NCI-H510A (cell line): ENCODE measurements at regions not wholly inside any gene's neighbourhood (a gene's known extent, or its start where the extent isn't known, plus 50 kb on each side); places are given as distances from the start of the nearest gene placed in this dataset.
"Not testable (repeated sequence)": the region's sequence is repeated elsewhere in the genome, so short reads cannot be mapped to it uniquely, and the experiment has no call there.

Experiments used
- DNase-seq: peaks from one replicate; lab custom pipeline; 2025; lab: John Stamatoyannopoulos, UW

DNA sequence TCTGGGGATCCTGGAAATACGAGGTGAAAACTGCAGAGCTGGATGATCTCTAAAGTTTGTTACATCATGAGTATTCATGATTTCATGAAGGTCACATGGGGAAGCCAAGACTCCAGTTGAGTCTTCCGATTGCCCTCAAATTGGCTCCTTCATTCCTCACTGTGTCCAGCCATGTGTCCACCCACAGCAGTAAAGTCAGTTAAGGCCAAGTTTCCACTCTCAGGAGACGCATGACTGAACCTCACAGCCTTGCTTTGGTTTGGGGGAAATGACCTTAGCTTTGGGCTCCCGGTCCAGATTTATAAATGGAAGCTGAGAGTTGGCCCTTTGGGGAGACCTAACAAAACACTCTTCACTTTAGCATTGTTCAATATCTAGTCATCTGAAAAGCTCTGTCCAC is 289.7 kb upstream of the MCTP2 start:
- no peak for DNase-seq

DNA sequence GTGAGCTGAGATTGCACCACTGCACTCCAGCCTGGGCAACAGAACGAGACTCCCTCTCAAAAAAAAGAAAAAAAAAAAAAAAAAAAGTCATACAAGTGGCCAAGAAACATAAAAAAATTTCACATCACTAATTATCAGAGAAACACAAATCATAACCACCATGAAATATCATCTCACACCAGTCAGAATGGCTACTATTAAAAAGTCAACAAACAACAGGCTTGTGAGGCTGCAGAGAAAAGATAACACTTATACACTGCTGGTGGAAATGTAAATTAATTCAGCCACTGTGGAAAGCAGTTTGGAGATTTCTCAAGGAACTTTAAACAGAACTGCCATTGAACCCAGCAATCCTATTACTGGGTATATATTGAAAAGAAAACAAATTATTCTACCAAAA is 291.1 kb upstream of the MCTP2 start:
- DNase-seq: no peak

DNA sequence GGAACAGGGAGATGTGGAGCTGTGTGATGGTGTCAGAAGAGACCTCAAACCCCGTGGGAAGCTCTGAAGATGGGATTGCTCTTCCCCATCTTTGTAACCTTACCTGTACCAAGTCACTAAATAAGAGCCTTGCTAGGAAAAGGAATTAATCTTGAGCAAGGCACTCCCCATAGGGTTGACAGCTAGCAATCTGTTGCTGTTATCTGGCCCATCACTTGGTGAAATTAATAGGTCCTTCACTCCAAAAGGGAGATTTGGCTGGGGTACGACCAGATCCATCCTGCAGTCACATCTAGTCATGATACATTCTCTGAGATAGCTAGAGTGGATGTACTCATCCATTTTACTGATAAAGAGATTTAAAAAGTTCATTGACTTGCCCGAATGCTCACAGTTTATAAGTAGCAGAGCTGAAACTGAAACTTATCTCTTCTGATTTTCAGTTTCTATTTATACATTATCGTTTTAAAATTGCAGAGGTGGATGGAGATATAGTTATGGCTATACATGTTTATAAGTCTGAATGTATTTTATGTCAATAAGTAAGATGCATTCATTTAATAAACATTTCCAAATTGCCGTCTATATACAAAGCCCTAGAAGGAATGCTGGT is 299.1 kb upstream of the MCTP2 start:
- DNase-seq: no peak

DNA sequence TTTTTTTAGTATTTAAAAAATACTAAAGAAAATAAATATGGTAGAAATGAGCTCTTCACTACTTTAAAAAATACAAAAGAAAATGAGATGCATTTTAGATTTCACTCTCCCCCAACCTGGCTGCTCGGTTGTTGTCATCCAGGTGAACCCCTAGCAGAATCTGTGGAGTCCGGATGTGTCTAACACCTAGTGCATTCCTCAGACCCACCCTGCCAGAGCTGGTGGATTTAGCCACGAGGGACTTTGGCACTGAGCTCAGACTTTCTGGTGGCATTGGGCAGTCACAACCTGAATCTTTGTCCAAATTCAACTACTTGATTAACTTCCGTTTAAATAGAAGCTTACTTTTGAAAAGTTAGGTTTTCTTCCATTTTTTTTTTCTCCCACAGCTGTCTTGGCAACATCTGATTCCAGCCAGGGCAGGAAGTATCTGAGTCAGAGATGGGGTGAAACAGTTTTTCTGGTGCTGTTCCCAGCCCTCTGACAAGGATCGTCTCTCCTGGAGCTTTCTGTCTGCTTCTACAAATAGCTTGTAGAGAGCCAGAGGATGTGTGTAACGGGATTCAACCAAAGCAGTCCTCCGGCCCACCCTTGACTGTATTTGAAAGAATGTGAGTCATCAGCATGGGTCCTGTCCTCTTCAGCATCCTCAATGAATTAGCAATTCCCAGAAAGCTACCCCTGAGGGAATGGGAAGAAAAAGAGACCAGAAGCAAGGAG is 301.8 kb upstream of the MCTP2 start:
- DNase-seq: no peak

DNA sequence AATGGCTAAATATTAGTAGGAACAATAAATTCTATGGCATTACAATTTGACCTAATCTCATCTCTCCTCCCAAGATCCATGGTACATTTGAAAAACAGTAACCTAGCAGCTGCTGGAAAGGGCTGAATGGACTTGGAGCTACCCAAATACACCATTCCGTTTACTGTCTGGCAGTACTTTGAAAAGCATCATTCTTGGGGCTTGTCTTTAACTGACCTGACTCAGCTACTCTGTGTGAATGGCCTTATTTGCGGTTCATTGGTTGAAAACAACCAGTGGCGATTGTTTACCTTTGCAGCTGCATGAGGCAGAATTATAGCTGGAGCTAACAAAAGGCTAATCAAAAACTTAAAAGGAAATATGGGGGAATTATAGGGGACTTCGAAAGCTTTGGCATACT is 311.2 kb upstream of the MCTP2 start:
- DNase-seq: no peak

DNA sequence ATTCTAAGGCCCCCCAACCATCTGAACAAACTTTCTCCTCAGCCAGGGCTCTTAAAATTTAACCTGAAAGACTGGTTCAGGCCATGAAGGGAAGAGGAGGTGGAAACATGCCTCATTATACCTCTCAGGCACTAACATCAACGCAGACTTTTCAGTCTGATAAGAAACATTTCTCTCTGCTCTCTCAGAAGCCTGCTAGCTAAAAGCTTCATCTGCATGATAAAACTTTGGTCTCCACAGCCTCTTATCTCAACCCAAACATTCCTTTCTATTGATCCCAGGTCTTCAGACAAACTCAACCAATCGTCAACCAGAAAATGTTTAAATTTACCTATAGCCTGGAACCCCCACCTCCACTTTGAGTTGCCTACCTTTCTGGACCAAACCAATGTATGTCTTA is 312.6 kb upstream of the MCTP2 start:
- not testable (repeated sequence) for DNase-seq

DNA sequence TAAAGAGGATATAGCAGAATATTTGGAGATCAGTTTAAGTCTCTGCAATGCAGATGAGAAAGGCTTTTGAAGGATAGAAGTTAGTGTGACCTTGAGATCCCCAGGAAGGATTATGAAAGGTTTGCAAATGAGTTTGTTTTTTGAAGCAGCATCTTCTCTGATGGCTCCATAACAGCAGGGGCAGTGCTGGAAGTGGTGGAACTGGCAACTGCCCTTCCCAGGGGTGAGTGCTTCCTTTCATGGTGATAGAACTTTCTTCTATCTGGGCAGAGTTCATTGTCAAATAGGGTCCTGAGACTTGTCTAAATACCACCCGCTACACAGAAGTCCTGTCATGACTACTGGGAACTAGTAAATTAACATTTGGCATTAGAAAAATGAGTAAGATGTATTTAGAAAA is 314.2 kb upstream of the MCTP2 start:
- no peak for DNase-seq

DNA sequence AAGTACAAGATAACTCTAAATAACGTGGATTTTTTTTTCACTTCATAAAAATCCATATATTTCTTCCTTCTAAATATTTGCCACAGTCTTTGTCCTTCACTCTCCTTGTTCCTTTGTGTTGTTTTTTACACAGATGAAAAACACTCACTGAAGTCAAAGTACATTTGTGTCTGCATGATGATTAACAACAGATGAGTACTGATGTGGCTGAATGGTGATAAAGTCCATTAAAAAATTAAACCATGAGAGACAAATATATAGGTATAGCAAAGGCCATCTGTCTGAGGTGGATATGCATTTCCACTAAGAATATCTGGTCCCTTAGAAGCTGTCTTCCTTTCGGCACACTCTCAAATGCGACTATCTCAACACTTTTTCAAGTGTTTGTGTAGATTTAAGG is 317.5 kb upstream of the MCTP2 start:
- DNase-seq: no peak

DNA sequence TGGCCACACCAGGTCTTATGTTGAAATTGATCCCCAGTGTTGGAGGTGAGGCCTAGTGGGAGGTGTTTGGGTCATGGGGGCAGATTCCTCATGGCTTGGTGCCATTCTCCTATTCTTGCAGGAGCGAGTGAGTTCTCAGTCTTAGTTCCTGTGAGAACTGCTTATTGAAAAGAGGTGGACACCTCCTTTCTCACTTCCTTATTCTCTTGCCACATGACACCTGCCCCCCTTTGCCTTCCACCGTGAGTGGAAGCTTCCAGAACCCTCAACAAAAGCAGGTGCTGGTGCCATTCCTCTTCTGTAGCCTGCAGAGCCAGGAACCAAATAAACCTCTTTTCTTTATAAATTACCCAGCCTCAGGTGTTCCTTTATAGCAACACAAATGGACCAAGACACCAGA is 318.1 kb upstream of the MCTP2 start:
- no peak for DNase-seq

DNA sequence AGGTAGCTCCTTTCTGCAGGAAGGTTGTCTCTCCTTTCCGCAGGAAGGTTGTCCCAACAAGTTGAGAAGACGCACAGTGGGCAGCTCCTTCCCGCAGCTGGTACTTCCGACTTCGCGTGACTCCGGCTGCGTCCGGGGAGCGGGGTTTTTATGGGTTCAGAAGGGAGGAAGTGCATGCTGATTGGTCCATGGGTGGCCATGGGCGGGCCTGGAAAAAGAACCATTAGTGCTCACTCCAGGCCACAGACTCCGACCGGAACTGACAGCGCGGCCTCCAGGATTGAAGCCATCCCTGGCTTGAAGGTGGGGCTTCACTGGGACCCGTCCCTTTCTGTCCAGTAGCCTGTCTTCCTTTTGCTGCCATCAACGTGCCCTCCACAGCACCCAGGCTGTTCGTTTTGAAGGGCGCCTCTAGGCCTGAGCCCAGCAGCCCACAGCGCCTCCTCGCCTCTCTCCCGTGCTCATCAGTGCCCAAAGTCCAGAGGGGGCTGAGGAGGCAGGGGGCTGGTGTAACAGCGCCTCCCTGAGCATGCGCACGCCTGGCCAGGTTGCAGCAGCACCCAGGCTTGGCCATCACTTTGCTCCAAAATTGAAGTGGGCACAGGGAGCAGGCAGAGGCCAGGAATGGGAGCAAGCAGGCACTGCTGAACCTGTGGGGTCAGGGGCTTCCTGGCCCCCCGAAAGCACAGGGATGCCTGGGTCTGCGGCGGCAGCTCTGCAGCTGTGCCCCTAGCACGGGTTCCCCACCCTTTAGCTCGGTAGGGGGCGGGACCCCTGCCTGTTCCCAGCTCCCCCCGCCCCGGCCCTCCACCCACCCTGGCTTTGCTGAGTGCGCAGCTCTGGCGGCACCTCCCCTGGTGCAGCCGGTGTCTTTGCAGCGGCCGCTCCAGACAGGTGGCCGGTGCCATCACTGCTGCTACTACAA is 330.6 kb upstream of the MCTP2 start:
- no peak for DNase-seq

DNA sequence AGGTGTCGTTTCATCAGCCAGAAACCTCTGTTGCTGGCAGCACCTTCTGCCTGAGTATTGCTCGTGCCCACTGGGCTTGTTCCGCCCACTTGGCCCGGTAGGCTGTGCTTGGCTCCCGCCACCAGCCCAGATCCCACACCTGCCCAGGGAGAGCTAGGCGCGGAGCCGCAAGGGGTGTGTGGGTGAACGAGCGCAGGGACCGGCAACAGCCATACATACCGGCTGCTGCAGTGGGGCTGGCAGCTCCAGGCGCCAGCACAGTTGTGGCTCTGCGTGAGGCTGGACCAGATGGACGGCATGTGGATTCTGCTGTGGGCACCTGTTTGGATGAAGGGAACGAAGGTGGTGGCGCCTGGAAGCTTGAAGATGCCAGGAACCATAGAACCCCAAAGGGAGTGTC is 331.5 kb upstream of the MCTP2 start:
- no peak for DNase-seq

DNA sequence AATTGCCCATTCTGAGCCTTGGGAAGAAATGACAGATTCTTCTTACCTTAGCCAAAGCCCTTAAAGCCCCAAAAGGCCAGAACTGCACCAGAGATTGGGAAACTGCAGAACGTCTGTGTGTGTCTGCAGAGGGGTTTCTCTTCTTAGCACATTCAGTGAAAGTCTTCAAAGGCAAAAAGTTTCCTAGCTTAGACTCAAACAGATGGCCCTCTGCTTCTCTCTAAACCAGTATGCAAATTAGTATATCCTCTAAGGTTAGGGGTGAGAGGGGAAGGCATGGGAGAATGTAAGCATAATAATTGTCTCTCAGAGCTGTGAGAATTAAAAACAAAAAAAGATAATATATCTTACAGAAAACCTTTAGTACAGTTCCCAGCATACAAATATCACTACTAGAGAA is 334.0 kb upstream of the MCTP2 start:
- no peak for DNase-seq

DNA sequence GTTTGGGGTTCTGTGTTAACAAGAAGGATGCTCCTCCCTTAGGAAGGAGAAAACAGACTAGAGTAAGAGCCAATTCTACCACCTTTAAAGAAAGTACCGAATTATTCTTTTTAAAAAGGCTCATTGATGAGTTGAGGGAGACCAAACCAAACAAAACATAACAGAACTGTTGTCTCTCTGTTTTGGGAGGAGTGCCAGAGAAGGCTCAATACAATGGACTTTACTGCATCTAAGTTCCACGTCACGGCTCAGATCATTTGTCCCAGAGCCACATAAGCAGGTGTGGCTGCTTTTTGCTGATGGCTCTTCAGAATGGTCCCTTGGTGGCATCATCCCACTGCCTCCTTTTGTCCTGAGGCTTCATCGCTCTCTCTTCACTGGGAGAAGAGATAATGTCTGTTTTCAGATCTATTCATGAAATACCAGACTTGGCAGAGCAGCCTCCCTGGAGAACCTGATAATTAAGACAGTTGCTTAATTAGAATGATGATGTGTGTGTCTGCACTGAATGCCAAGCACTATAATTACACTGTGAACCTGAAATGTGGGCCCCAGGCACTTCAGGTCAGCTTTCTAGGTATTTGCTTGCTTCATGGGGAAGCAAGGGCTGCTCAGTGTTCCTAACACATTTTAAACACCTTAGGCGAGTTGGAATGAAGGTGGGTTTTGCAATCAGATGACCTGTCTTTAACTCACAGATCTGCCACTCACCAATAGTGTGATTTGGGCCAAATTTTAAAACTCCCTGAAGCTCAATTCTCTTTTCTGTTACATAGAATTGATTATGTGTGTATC is 335.2 kb upstream of the MCTP2 start:
- DNase-seq: no peak

DNA sequence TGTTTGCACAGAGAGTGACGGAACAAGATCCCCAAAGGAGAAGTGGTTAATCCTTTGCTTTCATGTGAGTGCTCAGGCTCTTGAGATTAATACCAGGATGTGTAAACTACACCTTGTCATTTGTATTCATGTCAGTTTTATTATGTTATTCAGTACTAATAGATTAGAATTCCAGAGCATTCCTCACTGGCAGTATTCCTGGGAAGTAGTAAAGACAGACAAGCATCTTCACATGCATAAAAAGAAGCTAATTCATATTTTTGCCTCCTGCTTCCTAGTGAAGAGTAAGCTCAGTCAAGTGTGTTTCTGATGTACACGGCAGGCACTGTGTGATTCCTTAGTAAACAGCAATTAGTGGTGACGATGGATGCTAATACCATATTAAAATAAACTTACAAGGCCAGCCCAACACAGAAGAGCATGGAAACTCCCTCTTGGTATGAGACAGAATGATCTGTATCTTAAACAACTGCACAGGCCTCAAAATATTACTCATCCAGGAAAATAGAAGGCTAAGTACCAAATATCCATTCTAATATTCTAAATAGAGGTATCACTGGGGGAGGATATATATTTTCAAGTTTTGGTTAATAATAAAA is 336.8 kb upstream of the MCTP2 start:
- peak; percentile 1 for DNase-seq

DNA sequence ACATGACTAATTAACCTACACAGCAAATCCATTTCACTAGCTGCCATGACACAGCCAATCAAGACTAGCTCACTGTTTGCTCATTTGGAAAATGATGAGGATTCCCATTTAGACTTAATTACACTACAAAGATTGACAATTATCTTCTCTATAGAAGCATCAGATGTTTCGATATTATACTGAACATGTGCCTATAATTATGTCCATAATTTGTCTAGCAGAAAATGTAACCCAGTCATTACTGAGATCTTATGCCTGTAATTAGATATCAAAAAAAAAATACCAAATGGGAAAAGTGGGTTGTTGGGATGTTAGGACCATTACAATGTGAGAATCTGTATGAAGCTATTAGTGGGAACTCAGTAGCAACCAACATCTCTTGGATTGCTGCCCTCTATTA is 344.2 kb upstream of the MCTP2 start:
- no peak for DNase-seq

DNA sequence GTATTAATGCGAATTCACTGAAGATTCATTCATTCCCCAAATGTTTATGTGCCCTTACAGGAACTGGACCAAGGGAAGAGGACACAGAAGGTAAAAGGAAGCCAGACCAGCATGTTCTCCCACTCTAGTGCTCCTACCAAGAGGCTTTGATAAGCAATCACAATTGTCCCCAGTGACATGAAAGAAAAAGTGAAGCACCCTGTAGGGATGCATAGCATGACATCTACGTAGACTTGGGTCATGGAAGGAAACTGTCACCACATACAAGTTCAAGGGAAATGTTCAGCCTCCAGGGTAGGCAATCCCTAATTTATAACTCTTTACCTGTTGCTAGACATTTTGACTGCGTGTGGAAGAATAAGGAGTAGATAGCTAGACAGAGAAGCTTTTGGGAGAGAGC is 348.6 kb upstream of the MCTP2 start:
- no peak for DNase-seq

DNA sequence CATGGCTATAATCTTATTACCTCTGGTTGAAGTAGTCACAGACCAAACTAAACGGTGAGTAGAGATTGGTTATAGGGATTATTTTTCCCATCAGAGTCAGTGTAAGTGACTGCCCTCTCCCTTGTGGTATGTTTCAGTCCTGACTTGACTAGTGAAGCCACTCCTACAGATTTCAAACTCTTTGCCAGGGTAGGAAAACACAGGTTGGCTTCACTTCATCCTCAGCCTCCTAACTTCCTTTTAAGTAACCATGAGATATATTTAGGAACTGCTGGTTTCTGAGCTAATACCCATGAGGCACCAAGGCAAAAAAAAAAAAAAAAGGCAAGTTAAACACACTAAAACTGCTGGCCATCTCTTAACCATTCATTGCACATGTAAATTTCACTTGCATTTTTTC is 349.2 kb upstream of the MCTP2 start:
- DNase-seq: no peak

DNA sequence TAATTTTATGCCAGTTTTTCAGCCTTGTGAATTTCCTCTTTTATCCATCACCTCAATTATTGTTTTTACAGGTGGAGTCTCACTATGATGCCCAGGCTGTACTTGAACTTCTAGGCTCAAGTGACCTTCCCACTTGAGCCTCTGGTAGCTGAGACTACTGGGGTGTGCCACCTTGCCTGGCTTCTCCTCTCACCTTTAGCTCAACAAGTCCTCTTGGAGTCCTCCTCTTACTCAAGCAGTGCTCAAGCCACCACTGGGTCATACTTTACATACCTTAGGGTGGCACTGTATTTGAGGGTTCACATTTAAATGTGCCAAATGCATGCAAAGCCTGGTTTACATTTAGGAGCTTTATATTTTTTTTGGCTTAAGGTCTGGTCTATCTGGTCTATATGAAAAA is 350.1 kb upstream of the MCTP2 start:
- no peak for DNase-seq

DNA sequence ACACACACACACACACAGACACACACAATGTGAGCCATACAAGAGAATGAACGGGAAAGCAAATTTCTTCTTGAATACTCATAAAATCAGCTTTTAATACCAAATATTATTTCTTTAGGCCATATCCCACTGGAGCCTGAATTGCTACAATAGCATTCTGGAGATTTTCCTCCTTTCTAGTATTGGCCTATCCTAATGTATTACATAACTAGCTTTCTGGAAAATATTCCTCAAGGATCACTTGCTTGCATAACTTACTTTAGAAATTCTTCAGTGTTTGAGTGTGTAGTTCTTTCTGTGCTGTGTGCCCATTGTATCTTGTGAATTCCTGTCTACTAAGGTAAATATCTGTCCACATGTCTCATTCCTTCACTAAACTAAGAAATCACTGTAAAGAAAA is 351.0 kb upstream of the MCTP2 start:
- no peak for DNase-seq

DNA sequence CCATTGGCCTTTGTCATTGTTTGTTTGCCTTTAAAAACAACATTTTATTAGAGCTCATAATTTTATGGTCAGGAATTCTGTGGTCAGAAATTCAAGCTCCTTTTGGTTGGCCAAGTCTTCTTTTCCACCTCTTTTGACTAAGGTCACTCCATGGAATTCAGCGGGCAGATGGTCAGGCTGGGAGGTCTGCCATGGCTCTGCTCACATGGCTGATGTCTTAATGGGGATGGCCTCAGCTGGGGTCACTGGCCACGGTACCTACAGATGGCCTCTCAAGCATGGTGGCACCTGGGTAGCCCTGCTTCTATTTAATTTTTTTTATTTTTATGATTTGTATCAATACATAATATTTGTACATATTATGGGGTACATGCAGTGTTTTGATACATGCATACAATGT is 360.8 kb upstream of the MCTP2 start:
- DNase-seq: no peak

DNA sequence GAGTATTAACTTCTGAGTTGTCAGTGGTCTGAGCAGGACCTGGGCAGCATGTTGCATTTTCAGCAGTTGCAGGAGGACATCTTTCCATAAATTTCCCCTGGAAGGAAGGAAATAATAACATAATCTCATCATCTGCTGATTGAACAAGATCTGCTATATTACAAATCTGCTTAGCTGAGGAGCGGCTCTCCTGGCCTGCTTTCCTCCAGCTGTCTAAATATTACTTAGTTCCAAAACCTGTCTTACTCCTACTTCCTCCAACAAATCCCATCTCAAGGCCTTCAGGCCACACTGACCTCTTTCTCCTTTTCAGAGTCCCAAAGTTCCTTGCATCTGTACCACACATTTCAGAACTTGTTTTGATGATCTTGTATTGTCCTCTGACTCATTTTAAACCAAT is 364.4 kb upstream of the MCTP2 start:
- no peak for DNase-seq

DNA sequence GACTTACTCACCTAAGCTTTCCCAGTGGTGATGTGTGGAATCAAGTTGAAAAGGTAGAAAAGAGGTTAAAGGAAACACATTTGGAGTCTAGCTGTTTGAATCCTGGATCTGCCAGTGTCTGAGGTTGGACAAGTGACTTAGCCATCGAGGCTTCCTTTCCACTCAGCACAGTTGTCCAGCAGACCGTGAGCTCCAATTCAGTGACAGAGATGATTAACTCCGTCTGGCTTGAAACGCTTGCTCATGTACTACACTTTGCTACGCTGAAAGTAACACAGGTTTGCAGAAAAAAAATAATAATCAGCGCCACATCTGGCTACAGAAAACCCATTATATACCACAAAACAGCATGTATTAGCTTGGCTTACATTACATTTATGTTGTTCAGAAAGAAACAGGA is 364.9 kb upstream of the MCTP2 start:
- DNase-seq: no peak
